GM19324 (cell line): ENCODE measurements at regions not wholly inside any gene's neighbourhood (a gene's known extent, or its start where the extent isn't known, plus 50 kb on each side); places are given as distances from the start of the nearest gene placed in this dataset.
"Not testable (repeated sequence)": the region's sequence is repeated elsewhere in the genome, so short reads cannot be mapped to it uniquely, and the experiment has no call there.

Source experiments
- ATAC-seq: cut with Tn5 transposase; IDR thresholded peaks from one replicate; pipeline ENCODE4 v1.9.1; 2021; ENCODE audit warnings: mild to moderate bottlenecking, moderate library complexity; ENCODE audit not compliant: unreplicated experiment, low FRiP score

- ATAC-seq: no peak
Observed at GRCh38 chrX:776061-776460, 145.5 kb downstream of the SHOX start.

GRCh38 chrX:774536-774935, 143.9 kb downstream of the SHOX start:
- ATAC-seq: no peak

- ATAC-seq: no peak
Observed at GRCh38 chrX:773292-774025, 142.9 kb downstream of the SHOX start.

GRCh38 chrX:771536-771935, 140.9 kb downstream of the SHOX start:
- no peak for ATAC-seq

- no peak for ATAC-seq
Observed at GRCh38 chrX:769796-770195, 139.2 kb downstream of the SHOX start.

GRCh38 chrX:768596-768995, 138.0 kb downstream of the SHOX start:
- no peak for ATAC-seq

GRCh38 chrX:758917-759316, 128.3 kb downstream of the SHOX start:
- no peak for ATAC-seq

GRCh38 chrX:750812-751211, 120.2 kb downstream of the SHOX start:
- no peak for ATAC-seq

GRCh38 chrX:750263-750662, 119.7 kb downstream of the SHOX start:
- no peak for ATAC-seq

GRCh38 chrX:747176-747575, 116.6 kb downstream of the SHOX start:
- no peak for ATAC-seq

- ATAC-seq: no peak
Observed at GRCh38 chrX:739611-740010, 109.0 kb downstream of the SHOX start.

- not testable (repeated sequence) for ATAC-seq
Observed at GRCh38 chrX:737021-737420, 106.4 kb downstream of the SHOX start.

GRCh38 chrX:734362-734761, 103.8 kb downstream of the SHOX start:
- ATAC-seq: no peak

GRCh38 chrX:733961-734360, 103.4 kb downstream of the SHOX start:
- ATAC-seq: no peak

- ATAC-seq: no peak
Observed at GRCh38 chrX:729583-730409, 99.2 kb downstream of the SHOX start.

- not testable (repeated sequence) for ATAC-seq
Observed at GRCh38 chrX:729101-729500, 98.5 kb downstream of the SHOX start.

GRCh38 chrX:728639-729038, 98.0 kb downstream of the SHOX start:
- not testable (repeated sequence) for ATAC-seq

- no peak for ATAC-seq
Observed at GRCh38 chrX:727738-728621, 97.4 kb downstream of the SHOX start.

- no peak for ATAC-seq
Observed at GRCh38 chrX:725971-726370, 95.4 kb downstream of the SHOX start.

- no peak for ATAC-seq
Observed at GRCh38 chrX:724256-724655, 93.7 kb downstream of the SHOX start.

GRCh38 chrX:723781-724180, 93.2 kb downstream of the SHOX start:
- no peak for ATAC-seq
